GM13976 (cell line): ENCODE measurements at regions not wholly inside any gene's neighbourhood (a gene's known extent, or its start where the extent isn't known, plus 50 kb on each side); places are given as distances from the start of the nearest gene placed in this dataset.

Experiments
- DNase-seq: peaks from one replicate; pipeline ENCODE4 v3.0.0; 2012; ENCODE audit warnings: low spot score
- CTCF ChIP-seq: IDR thresholded peaks from 2 replicates; pipeline ENCODE4 v1.5.1; 2012; ENCODE audit warnings: borderline replicate concordance, mild to moderate bottlenecking; ENCODE audit not compliant: insufficient read depth; ENCODE audit errors: extremely low read depth, missing control alignments, control extremely low read depth
- in situ Hi-C: fragments of 300-500 bp; cut with MboI; formaldehyde crosslinking; loops from one replicate; pipeline ENCODE4 v1.12.0; 2022; ENCODE audit warnings: low sequenced_read_pairs, mixed read lengths, inconsistent platforms; ENCODE audit not compliant: unreplicated experiment

- in situ Hi-C loops: no loop called here
- DNase-seq: no peak
- TF ChIP-seq CTCF: no peak
These were observed 443.1 kb upstream of the ZEB2 start for GRCh38 chr2:144963031-144963430.

GRCh38 chr2:144959416-144959815 is 439.5 kb upstream of the ZEB2 start:
- no peak for DNase-seq
- in situ Hi-C loops: no loop called here
- TF ChIP-seq CTCF: no peak

- no peak for TF ChIP-seq CTCF
- in situ Hi-C loops: no loop called here
- DNase-seq: no peak
These were observed 431.1 kb upstream of the ZEB2 start for GRCh38 chr2:144950899-144951560.

GRCh38 chr2:144948205-144948855 is 428.4 kb upstream of the ZEB2 start:
- TF ChIP-seq CTCF: no peak
- in situ Hi-C loops: no loop called here
- no peak for DNase-seq

- no peak for TF ChIP-seq CTCF
These were observed 427.8 kb upstream of the ZEB2 start for GRCh38 chr2:144947709-144948037.

GRCh38 chr2:144946263-144946662 is 426.3 kb upstream of the ZEB2 start:
- in situ Hi-C loops: no loop called here
- TF ChIP-seq CTCF: no peak
- no peak for DNase-seq

More at GRCh38 chr2:144947709-144948037, 427.8 kb upstream of the ZEB2 start:
- no peak for DNase-seq
- in situ Hi-C loops: no loop called here
